T-helper 9 cell (primary cell): ENCODE measurements at regions not wholly inside any gene's neighbourhood (a gene's known extent, or its start where the extent isn't known, plus 50 kb on each side); places are given as distances from the start of the nearest gene placed in this dataset.
"Not testable (repeated sequence)": the region's sequence is repeated elsewhere in the genome, so short reads cannot be mapped to it uniquely, and the experiment has no call there.

Source experiments
- DNase-seq: peaks from one replicate; pipeline ENCODE4 v3.0.0-alpha.2; 2020

- DNase-seq, result no peak
Measured at GRCh38 chr15:26069231-26069641, 206.1 kb upstream of the ATP10A start.

GRCh38 chr15:26066896-26067295 is 203.8 kb upstream of the ATP10A start:
- DNase-seq, result no peak

GRCh38 chr15:26065723-26066122 is 202.6 kb upstream of the ATP10A start:
- no peak for DNase-seq

DNA sequence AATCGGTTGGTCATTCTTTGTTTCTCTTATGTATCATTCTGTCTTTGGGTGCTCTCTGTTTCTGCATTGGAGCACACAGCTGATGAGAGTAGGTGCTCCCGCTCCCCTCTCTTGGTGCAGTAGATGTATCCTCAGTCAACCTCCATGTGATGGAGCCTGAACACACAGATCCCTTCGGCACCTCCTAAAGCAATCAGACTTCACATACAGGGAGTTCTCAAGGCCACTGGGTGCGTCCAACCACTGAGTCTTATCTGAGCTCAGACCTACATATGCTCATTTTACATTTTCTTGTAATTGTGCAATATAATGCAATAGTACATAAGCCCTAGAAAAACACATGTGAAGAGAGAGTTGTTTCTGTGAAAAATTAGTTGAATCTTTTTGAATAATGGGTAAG is 198.1 kb upstream of the ATP10A start:
- no peak for DNase-seq

GRCh38 chr15:26056766-26057165 is 193.6 kb upstream of the ATP10A start:
- not testable (repeated sequence) for DNase-seq

GRCh38 chr15:26051761-26052675 is 188.9 kb upstream of the ATP10A start:
- no peak for DNase-seq

DNA sequence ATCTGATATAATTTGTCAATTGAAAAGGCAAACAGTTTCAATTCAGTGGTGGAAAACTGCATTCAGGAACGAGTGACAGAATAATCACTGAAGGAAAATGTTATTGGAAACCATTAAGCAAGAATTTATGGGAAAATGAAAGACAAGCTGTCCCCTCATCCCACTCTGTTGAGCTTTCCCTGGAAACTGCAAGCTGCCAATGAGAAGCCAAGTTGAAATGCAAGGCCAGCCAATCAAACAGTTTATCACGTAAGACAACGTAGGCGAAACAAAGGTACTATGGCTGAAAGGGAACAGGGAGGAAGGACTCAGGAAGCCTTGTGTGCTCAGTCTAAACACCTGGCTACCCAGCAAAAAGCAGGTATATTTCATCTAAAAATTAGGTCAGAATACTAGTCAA is 187.9 kb upstream of the ATP10A start:
- DNase-seq, result no peak

GRCh38 chr15:26049900-26050657 is 187.0 kb upstream of the ATP10A start:
- no peak for DNase-seq

DNA sequence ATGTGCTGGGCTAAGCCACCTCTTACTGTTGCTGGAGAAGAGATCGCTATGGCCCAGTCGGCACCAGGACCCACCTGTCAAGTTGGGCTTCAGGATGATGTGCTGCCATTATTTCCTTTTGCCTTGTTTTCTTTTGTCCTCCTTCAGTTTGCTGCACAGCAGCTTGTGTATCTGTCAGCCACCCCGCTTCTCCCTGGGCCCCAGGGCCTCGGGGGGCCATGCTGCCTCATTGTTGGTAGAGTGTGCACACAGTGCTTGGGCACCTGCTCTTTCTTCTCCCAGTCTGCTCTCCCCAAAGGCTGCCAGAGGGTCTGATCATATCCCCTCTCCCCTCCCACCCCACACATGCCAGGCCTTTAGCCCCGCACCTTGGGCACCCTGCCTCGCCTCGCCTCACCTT is 185.5 kb upstream of the ATP10A start:
- no peak for DNase-seq

GRCh38 chr15:26045516-26045915 is 182.4 kb upstream of the ATP10A start:
- DNase-seq, result no peak

DNA sequence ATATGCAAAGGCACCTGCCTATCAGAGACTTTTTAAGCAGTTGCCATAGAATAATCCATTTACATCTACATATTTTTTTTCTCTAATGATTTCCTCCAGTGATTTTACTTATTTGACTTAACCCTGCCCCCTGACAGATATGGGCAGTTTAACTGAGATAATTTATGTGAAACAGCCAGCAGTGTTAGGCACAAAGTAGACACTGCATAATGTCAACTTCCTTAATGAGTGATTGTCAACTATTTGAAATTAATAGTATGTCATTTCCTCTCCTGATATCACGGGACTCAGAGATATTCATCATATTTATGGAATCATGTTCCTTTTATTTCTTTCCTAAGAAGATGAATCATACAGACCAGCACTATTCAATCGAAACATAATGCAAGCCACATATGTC is 179.9 kb upstream of the ATP10A start:
- no peak for DNase-seq

DNA sequence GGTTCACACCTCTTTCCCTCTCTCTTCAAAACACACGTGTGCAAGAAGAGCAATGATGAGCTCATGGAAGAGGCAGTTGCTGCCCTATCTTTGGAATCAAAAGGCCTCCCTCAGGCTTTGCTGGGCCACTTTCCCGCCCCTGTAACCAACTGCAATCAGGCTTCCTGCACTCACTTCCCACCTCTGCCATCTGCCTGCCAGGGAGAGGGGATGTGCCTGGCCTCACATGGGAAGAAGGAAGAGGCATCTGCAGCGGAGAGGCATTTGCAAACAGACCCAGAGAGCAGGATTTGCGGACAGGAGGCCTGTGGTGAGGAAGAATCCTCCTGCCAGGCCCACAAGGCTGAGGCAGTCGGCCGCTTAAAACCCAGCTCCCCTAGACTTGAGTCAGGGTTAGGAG is 175.6 kb upstream of the ATP10A start:
- DNase-seq, result no peak

- DNase-seq, result no peak
Measured at GRCh38 chr15:26037369-26037768, 174.2 kb upstream of the ATP10A start.

DNA sequence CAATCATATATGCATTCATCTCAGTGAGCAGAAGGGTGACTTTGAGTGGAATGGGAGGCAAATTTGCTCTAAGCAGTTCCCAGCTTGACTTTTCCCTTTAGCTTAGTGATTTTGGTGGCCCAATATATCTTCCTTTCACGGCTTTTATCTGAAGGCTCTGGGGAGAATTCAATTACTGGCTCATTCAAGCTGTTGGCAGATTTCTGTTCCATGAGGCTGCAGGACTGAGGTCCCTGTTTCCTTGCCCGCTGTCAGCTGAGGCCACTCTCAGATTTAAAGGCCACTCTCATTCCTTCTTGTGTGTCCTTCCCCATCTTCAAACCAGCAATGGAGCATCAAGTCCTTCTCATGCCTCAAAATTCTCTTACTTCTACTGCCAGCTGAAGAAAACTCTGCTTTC is 170.4 kb upstream of the ATP10A start:
- no peak for DNase-seq

DNA sequence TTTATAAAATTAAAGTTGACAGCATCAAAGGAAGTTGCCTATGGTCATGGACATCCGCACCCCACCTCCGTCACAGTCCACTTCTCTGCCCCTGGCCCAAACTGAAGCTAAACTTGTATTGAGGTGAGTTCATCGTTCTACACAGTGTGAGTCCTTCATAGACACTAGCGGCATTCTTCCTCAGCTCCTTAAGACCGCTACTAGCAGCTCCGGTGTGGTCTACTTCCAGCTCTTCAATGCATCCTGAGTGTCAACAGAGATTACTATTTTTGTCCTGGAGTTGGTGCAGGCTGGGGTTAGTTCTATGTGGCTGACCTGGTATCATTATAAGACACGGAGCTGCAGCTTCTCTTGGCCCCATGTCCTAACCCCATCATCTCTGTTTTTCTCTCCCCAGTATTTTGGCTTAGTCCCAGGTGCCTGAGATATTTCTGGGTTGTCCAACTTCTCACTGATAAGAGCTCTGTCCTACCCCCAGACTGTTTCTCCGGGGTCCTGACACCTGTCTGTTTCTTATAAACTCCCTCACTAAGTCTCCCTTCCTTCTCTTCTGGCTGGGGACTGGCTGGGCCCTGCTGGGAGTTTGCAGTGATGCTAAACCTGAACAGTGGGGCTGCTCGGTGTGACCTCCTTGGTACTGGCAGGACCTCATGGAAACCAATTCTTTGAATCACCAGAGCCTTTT is 169.2 kb upstream of the ATP10A start:
- no peak for DNase-seq

DNA sequence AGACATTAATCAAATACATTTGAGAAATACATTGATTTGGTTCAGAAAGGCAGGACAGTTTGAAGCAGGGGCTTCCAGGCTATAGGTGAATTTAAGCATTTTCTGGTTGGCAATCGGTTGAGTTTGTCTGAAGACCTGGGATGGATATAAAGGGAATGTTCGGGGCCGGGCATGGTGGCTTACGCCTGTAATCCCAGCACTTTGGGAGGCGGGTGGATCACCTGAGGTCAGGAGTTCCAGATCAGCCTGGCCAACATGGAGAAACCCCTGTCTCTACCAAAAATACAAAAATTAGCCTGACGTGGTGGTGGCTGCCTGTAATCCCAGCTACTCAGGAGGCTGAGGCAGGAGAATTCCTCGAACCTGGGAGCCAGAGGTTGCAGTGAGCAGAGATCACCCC is 166.5 kb upstream of the ATP10A start:
- not testable (repeated sequence) for DNase-seq

GRCh38 chr15:26029146-26029545 is 166.0 kb upstream of the ATP10A start:
- no peak for DNase-seq

DNA sequence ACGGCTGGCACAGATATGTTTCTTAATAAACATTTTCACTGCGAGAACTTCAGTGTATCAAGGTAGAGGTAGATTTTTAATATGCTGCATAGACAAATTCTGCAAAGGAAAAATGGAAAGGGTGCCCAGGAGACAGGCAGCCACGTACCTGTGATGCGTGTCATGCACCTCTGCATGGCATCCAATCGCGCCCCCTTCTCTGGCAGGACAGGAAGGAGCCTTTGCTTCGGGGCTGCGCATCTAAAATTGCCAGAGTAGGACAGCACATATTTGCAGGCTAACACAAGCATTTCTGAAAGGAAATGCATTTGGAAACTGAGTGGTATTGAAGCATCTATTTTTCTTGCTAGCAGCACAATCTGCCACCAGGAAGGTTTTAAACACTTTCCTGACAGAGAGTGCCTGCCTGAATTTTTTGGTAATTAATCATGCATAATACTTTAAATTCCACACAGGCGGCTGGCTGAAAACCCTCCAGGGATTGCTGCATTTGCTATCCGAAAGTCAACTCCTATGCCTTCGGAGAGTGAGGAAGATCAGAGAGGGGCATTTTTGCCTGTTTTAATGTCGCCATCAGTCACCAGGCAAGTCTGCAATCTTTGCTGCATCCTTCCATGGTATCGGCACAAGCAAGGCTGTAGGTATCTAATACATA is 165.1 kb upstream of the ATP10A start:
- DNase-seq, result no peak

- DNase-seq, result not testable (repeated sequence)
Measured at GRCh38 chr15:26026671-26027070, 163.5 kb upstream of the ATP10A start.

GRCh38 chr15:26024241-26024640 is 161.1 kb upstream of the ATP10A start:
- no peak for DNase-seq

GRCh38 chr15:26023691-26024090 is 160.6 kb upstream of the ATP10A start:
- no peak for DNase-seq

GRCh38 chr15:26023231-26023630 is 160.1 kb upstream of the ATP10A start:
- DNase-seq, result no peak

DNA sequence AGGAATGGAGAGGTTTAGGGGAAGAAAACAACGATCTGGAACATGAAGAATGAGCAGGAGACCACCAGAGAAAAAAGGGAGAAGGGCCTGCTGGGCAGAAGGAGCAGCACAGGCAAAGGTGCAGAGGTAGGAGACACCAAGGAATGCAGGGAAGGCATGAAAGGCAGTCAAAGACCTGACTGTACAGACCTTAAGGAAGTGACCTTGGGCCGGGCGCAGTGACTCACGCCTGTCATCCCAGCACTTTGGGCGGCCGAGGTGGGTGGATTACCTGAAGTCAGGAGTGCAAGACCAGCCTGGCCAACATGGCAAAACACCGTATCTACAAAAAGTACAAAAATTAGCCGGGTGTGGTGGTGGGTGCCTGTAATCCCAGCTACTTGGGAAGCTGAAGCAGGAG is 157.7 kb upstream of the ATP10A start:
- no peak for DNase-seq
